GM12878 (cell line): ENCODE measurements at regions not wholly inside any gene's neighbourhood (a gene's known extent, or its start where the extent isn't known, plus 50 kb on each side); places are given as distances from the start of the nearest gene placed in this dataset.

Source experiments
- CBX5 ChIP-seq: sonication (generic); IDR thresholded peaks from 2 replicates; pipeline ENCODE4 v1.6.1; 2016; ENCODE audit warnings: low read depth, moderate library complexity, mild to moderate bottlenecking, inconsistent platforms
- EP300 ChIP-seq, 2 experiments: fragments of 150-350 bp in 1 of 2; IDR thresholded peaks; 2 replicates each; pipeline ENCODE4 v1.6.1; 2011 to 2012; ENCODE audit warnings: low read depth in 2 of 2, low read length in 2 of 2, borderline replicate concordance in 1 of 2, improper control_type of control experiment in 1 of 2, inconsistent platforms in 1 of 2; ENCODE audit not compliant: control insufficient read depth in 1 of 2
- RFX5 ChIP-seq: IDR thresholded peaks from 2 replicates; pipeline ENCODE4 v1.6.1; 2011; ENCODE audit warnings: low read depth, low read length, improper control_type of control experiment
- TAF1 ChIP-seq: IDR thresholded peaks from 2 replicates; pipeline ENCODE4 v1.6.1; 2011; ENCODE audit warnings: mild to moderate bottlenecking, low read depth, low read length, borderline replicate concordance
- TF ChIP-seq, protein P1 (sequence below): fragments of 450-650 bp; conservative IDR thresholded peaks from 2 replicates; pipeline ENCODE4 v1.6.1; 2017; ENCODE audit warnings: mild to moderate bottlenecking, moderate library complexity

DNA sequence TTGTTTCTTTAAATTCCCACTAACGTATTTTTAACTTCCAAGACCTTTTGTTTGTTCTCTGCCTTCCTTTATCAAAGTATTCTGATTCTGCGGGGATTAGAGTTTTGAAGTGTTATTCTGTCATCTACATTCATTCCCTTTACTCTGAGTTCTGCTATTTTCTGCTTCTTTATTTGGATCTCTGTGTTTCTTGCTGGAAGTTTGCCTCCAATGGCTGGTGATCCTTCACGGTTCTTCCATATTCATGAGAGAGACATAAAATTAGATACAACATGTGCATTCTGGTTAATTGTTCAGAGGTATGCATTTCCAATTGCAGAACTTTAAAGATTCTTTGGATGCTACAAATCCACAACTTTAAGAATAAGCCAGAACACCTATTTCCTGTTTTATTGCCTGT lies 244.7 kb upstream of the ADARB2 start:
- TF ChIP-seq, protein P1, sequence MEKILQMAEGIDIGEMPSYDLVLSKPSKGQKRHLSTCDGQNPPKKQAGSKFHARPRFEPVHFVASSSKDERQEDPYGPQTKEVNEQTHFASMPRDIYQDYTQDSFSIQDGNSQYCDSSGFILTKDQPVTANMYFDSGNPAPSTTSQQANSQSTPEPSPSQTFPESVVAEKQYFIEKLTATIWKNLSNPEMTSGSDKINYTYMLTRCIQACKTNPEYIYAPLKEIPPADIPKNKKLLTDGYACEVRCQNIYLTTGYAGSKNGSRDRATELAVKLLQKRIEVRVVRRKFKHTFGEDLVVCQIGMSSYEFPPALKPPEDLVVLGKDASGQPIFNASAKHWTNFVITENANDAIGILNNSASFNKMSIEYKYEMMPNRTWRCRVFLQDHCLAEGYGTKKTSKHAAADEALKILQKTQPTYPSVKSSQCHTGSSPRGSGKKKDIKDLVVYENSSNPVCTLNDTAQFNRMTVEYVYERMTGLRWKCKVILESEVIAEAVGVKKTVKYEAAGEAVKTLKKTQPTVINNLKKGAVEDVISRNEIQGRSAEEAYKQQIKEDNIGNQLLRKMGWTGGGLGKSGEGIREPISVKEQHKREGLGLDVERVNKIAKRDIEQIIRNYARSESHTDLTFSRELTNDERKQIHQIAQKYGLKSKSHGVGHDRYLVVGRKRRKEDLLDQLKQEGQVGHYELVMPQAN = no peak
- TF ChIP-seq CBX5 (no peak), EP300 (IDR thresholded peaks at IDR 0.05; ENCODE audit: borderline replicate concordance in 1 of 2, control insufficient read depth in 1 of 2, low read depth in 2 of 2, low read length in 2 of 2) (no peak), TAF1 (no peak), RFX5 (no peak)
